Mammary epithelial cell (primary cell): ENCODE measurements at regions not wholly inside any gene's neighbourhood (a gene's known extent, or its start where the extent isn't known, plus 50 kb on each side); places are given as distances from the start of the nearest gene placed in this dataset.

Experiments
- EZH2 ChIP-seq: IDR thresholded peaks from 2 replicates; pipeline ENCODE4 v1.6.1; 2012; ENCODE audit warnings: low read length, inconsistent platforms, borderline replicate concordance
- TF ChIP-seq, protein P1 (sequence below), 2 donors: IDR thresholded peaks in 1 of 2; conservative IDR thresholded peaks in 1 of 2; 2 replicates each; pipeline ENCODE4 v1.5.1; 2011 to 2012; ENCODE audit warnings: inconsistent platforms in 2 of 2, low read length in 2 of 2, mild to moderate bottlenecking in 2 of 2, control low read depth in 1 of 2, low read depth in 1 of 2; ENCODE audit not compliant: insufficient read depth in 1 of 2; ENCODE audit errors: extremely low read depth in 1 of 2

DNA sequence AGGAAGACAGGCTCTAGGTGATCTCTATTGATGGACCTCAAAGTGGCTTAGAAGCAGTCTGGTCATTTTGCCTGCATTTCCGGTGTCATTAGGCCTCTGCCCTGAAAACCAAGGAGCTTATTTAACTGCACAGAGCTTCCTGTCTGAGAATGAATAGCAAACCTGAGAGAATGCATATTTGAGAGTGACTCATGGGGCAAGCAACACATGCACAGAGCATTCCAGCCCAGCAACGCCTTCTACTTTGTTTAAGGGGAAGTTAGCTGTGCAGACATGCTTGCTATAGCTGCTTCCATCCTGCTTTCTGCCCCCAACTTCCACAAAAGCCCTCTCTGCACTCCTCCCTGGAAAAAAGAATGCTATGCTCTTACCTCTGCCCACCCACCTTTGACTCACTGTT, 232.8 kb downstream of the GRB14 start:
- TF ChIP-seq, protein P1, sequence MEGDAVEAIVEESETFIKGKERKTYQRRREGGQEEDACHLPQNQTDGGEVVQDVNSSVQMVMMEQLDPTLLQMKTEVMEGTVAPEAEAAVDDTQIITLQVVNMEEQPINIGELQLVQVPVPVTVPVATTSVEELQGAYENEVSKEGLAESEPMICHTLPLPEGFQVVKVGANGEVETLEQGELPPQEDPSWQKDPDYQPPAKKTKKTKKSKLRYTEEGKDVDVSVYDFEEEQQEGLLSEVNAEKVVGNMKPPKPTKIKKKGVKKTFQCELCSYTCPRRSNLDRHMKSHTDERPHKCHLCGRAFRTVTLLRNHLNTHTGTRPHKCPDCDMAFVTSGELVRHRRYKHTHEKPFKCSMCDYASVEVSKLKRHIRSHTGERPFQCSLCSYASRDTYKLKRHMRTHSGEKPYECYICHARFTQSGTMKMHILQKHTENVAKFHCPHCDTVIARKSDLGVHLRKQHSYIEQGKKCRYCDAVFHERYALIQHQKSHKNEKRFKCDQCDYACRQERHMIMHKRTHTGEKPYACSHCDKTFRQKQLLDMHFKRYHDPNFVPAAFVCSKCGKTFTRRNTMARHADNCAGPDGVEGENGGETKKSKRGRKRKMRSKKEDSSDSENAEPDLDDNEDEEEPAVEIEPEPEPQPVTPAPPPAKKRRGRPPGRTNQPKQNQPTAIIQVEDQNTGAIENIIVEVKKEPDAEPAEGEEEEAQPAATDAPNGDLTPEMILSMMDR (conservative IDR thresholded peaks at IDR 0.05 in 1 of 2, IDR thresholded peaks at IDR 0.05 in 1 of 2; ENCODE audit: extremely low read depth in 1 of 2, insufficient read depth in 1 of 2, low read depth in 1 of 2, low read length in 2 of 2) = no peak
- TF ChIP-seq EZH2 = no peak
